ENCODE measurements at regions not wholly inside any gene's neighbourhood (a gene's known extent, or its start where the extent isn't known, plus 50 kb on each side); places are given as distances from the start of the nearest gene placed in this dataset.

DNA sequence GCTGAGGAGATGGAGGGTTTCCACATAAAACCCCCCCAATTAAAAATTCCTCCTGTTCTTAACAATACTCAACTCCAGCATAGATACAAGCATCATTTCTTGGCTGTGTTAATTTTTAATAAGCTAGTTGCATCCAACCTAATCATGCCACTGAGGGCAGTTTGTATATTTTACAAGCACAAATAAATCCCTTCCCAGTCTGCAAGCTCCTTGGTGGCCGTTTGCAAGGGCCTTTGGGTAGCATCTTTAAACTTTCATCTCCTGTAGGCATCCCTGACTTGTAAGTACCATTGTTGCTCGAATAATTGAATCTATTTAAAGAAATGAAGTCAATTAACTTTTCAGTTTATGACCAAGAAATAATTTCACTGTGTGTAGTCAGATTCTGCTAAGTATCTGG, 103.5 kb upstream of the AJAP1 start:
- no peak for DNase-seq

DNA sequence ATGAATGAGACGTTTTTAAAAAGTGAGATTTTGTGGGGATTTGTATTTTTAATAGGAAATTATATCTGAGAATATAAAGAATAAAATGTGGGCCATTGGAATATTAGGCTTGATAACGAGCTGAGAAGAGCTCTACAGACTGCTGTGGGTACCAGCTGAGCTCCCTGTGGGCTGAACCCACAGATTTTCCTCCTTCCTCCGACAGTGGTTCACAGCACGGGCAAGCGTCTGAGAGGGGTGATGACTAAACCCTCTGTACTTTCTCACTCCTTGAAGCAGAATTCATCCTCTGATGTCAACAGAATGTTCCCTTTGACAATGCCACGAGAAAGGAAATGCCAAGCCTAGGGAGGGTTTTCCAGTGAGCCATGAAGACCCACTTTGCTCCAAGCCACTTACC, 102.7 kb upstream of the AJAP1 start:
- no peak for DNase-seq

DNA sequence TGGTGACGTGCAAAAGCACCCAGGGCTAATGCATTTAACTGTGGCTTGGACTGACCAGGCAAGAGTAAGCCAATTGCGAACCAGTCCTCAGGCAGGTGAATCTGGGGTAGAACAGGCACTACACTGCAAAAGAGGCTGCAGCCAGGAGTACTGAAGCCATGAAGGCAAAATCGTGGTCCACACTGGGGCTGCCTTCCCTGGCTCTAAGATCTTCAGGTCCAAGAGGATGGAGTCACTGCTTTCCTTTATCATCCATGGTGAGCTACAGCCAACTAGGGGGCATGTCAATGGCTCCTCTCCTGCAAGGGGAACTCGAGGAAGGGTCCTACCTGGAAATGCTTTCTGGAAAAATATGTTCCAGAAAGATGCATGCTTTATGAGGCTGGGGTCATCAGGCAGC, 100.6 kb upstream of the AJAP1 start:
- DNase-seq = no peak

DNA sequence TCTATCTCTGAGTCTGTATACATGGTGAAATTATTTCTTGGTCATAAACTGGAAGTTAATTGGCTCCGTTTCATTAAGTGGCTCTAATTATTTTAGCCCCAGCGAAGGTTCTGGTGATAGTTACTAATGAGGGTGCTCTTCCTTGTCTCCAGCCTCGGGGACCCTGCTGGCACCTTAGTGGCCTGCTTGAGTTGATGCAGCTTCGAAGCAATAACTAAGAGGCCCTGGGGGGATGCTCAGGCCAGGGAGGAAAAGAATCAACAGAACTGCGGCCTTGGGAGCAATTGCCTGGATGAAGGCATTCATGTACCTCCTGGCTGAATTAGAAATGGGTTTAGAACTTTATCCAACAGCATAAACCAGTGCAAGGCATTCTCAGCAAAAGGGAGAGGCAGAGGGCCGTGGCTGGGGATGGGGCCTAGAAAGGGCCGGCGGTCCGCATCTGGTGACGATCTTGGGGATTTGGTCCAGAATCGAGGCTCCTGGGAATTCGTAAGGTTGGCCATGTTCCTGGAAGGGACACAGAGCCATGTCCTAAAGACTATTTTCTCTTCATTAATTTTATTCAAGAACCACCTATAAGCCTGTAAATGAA, 100.0 kb upstream of the AJAP1 start:
- DNase-seq = no peak

DNA sequence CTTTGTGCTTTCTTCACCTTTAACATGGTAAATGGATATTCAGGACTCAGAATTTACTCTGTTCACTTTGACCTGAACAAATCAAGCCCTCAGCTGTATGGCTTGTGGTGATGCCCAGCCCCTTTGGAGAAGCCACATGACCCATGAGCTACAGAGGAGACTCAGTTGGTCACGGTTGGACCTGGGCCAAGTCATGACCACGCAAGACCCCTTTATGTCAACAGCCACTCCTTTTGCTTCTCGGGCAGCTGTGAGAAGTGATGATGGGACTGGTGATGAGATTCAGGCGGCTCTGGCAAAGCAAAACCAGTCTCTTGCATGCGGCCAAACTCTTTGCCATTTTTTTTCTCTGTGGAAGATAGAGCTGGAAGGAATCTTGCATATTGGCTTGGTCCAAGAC, 96.5 kb upstream of the AJAP1 start:
- DNase-seq = no peak

DNA sequence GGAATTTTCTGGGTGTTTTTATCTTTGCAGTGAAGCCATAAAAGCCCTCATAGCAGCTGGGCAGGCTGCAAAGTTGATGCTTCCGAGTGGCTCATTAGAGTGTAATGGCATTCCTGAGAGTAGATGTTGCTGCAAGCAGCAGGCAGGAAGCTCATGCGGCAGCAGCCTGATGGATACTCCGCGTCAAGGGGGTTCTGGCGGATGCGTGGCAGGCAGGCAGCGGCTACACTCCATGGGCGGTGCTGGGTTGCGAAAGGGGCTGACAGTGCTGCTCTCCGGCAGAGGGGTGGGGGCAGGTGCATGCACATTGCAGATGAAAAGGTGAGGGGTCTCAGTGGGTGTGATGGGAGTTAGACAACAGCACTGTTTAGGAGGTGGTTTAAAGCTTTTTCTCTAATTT, 93.2 kb upstream of the AJAP1 start:
- no peak for DNase-seq

DNA sequence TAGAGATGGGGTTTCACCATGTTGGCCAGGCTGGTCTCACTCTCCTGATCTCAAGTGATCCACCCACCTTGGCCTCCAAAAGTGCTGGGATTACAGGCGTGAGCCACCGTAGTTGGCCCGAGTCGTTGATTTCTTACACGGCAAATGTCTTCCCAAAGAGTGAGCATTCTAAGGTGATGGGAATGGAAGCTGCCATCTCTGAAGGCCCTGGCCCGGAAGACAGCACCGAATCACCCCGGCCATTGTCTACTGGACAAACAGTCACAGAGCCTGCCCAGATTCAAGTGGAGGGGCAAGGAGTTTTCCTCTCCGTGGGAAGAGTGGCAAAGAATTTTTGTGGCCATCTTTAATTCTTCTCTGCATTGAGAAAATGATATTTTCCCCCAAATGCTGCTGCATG, 92.1 kb upstream of the AJAP1 start:
- no peak for DNase-seq

DNA sequence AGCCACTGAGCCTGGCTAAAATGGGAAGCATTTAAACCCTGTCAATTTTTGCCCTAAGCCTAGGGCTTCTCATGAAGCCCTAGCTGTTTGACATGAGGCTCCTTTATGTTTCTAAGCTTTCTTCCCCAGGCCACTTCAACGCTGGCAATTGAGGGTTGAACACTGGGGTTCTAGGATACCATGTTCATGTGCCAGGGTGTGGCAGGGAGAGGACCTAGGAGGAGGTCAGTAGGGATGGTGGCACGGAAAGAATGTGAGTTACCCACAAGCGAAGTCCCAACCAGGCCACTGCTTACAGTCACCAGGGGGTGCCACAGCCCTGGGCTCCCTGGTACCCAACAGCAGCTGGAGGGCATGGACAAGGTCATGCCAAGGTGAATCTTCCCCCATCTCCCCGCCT, 90.8 kb upstream of the AJAP1 start:
- DNase-seq = no peak

DNA sequence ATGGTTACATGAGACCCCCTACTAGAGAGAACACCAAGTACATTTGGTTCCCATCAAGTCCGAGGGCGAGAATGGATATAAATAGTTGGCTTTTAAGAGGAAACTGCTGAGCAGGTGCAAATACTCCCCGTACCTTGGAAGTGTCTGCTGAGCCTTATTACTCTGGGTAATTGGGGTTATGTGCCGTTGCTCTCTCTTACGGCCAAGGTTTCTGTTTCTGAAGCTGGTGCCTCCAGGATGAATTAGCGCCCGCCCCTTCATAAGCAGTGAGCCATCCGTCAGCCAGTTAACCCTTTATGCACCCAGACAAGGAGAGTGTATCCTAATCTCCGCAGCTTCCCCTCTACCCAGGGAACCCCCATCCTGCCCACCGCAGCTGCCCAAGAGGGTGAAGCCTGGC, 90.4 kb upstream of the AJAP1 start:
- DNase-seq = no peak

DNA sequence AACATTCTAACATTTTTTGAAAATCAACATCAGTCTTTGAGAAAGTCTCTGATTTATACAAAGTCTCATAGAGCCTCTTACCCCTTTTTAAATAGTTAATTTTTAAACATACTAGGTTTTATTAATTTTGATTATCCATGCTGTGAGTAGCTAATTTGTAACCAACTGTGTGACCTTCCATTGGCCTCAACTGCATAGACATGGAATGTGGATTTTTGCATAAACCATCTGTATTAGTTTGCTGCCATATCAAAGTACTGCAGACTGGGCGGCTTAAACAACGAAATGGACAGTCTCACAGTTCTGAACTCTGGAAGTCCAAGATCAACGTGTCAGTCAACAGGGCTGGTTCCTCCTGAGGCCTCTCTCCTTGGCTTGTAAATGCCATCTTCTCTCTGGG, 89.2 kb upstream of the AJAP1 start:
- DNase-seq = no peak

DNA sequence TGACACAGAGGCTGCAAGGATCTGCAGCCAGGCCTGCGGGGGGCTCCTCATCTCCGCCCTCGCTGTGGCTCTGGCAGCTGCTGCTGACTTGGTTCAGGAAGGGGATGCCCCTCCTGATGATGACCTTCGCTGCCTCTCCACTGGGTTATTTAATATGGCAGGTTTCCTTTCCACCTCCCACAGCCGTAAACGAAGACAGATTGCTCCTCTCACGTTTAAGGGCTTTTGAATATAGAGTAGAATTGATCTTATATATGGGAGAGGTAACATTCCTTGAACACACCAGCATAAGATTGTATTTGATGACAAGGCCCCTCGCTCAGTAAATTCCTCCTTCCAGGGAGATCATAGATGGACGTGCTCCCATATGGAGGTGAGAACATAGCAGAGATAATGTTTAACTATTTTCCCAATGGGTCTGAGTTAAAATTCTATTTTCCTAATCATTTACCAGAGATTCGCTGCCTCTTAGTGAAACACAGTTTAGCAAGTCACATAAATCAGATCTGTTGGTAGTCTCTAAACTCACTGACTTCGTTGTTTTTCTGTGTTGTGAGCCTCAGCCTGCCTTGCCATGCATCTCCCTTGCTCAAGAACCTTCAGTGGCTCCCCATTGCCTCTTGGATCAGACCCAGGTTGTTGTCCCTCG, 88.5 kb upstream of the AJAP1 start:
- DNase-seq = no peak

DNA sequence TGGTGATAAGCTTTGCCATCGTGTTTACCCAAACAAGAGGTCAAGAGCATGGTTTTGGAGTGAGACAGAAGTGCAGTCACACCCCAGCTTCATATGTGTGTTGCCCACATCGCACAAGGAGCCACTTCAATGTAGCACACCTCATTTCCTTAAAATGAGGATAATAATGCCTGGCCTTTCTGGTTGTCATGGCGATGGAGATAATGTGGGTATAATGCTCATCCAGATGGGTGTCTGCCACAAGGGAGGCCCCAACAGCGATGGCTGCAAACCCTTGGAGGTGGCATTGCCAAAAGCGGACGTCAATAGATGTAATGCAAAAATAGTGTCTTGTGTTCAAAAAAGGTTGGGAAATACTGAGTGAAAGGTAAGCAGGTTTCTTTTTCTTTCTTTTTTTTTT, 83.1 kb upstream of the AJAP1 start:
- no peak for DNase-seq

DNA sequence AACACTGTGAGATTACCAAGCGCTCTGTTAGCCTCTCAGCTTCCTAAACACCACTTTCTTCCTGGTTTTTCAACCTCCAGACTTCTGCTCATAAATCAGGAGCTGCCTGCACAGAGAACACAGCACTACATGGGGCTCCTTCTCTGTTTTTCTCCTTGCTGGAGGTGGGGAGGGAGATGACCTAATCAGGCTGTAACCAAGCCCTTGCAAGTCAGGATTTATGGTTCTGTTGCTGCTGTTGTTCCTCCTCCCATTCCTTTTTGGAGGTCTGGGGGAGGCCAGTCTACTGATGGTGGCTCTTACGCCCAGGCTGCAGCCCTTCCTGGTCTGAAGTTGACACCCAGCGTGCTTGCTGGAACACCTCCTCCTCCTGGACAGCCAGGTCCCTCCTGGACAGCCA, 80.9 kb upstream of the AJAP1 start:
- DNase-seq = no peak

DNA sequence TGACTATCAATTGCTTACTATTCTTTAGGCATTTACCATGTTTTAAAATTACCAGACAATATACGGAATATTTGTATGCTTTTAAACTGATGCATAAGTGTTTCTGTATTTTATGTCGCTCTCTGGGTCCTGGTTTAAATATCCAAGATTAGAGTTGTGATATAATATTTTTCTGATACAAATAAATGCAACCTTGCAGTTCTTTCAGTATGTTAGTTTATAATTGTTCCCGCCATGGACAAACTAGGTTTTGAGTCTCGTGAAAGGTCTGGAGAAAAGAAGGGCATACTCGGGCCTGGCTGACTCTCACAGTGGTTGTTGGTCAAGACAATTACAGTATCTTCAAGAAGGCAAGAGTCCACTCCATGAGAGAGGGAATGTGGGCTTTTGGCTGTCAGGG, 72.6 kb upstream of the AJAP1 start:
- DNase-seq = no peak

DNA sequence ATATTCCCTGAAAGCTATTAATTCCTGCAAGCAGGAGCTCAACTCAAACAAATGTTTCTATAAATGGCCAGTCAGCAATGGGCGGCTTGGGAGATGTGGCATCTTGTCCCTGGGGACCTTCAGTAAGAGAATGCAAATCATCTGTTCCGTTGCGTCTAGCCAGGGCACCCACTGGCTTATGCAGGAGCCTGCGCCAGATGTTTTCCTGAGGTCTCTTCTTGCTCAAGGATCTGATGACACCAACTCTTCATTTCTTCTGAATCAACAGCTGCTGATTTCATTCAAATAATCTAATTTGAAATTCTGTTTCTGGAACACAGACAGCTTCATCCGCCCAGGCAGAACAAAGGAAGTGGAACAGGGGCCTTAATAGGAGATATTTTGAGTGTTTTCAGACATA, 70.0 kb upstream of the AJAP1 start:
- no peak for DNase-seq

DNA sequence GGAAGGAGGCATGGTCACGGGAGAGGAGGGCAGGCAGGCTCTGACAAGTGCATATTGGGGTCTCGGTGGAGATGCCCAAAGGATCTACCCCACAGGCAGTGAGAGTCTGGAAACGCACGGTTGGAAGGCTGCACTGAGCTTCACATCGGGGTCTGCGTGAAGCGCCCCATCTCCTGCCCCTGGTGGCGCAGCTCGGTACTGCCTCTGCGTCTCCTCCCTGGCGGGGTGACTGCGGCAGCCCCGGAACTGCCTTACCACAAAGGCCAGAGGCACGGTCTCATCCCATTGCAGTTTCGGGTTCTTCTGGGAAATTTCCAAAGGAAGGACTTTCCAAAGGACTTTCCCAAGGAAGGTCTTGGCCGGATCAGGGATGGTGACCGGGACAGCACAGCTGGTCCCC, 69.2 kb upstream of the AJAP1 start:
- peak; percentile 19 to 70 (median 37) for DNase-seq

DNA sequence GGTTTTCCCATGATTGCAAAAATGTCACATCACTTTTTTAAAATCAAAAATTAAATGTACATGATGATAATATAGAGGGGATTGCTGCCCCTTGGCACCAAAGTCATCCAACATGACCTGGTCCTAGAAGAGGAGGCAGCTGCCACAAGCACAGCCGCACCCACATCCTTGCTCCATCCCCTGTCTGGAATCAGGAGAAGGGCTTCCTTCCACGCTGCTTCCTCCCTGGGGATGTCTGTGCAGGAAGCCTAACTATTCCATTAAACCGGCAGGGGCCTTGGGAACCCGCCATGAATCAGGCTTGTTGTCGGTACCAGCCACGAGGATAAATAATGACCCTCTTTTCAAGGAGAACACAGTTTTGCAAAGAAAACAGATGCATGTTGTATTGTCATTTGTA, 68.7 kb upstream of the AJAP1 start:
- DNase-seq = no peak

DNA sequence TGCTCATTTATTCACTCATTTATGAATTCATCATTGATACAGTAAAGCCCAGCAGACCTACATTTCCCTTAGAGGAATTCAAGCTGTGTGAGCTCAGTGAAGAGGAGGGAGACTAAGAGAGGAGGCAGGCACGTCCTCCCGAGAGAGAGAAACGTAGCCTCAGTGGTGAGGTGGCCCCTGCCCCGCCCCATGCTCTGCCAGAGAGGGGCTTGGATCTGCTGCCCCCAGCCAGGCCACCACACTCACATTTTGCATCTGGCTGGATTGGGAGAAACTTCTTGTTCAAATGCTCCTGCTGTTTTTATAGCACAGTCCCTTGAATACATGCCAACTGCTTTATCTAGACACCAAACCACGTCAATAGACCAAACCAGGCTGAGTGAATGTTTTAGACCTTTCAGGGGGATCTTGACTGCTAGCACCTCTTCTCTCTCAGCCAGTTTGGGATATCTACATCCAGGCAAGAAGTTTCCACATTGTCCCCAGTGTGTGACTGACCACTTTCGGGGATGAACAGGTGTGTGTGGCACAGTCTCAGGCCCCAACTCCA, 67.7 kb upstream of the AJAP1 start:
- no peak for DNase-seq

DNA sequence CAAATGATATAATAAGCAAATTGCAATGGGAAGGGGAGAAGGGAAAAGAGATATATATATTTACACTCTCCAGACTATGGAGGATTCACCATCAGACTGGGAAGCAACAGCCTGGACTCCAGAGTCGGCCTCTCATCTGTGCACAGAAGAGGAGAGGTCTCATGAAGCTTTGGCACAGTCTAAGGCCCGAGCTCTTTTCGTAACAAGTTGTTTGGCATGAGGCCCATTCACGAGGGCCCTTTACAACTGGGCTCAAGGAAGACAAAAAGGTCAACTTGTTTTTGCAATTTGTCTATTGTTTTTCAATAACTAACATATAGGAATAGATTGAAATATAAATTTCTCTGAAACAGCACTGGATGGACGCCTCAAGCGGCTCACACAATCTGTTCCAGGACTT, 66.7 kb upstream of the AJAP1 start:
- no peak for DNase-seq

DNA sequence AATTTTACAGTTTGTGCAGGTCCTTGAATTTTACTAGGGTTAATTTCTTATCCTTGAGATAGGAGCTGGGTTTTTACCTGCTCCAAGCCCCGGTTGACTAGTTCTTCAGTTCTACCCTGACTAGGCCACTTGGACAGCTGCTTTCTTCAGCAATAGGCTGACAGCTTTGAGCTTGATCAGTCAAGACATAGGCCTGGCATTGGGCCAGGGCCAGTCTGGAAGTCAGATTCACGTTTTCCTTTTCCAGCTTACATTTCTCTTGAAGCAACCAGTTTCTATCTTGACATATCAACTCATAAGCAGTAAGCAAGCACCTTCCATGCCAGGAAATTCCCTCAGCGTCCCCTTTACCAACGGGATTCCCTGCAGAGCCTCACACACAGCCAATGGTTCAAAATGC, 63.7 kb upstream of the AJAP1 start:
- no peak for DNase-seq

DNA sequence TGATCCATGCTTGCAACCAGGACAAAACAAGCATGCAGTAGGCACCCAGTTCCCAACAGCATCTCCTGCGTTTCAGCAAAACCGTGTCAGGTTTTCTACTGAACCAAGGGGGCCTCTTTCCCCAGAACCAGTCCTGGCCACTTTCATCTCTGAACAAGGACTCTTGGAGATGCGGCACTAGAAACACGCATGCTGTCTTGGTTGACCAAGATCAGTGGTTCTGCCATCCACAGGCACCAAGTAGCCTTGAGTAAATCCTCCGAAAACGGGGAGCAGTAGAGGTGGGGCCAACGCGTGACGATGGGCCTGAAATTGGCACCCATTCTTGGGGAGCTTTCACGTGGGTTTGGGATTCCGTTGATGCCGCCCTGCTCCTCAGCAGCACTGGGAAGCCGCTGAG, 62.5 kb upstream of the AJAP1 start:
- no peak for DNase-seq

DNA sequence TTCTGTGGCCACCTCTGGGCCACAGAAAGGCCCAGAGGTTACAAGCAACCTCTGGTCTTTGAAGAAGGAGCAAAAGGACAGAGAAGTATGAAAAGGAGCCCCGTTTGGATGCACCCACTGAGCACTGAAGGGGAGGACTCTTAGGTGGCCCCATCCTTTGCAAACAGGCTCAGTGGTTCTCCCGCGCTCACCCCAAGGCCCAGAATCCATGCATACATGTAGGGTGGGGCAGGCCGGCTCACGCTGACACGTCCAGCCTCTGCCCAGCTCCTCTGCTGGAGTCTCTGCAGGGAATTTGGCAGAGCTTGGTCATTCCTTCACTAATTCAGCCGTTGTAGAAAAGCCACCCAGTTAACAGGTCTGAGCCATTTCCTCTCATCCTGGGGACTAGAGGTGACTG, 61.3 kb upstream of the AJAP1 start:
- DNase-seq = no peak

DNA sequence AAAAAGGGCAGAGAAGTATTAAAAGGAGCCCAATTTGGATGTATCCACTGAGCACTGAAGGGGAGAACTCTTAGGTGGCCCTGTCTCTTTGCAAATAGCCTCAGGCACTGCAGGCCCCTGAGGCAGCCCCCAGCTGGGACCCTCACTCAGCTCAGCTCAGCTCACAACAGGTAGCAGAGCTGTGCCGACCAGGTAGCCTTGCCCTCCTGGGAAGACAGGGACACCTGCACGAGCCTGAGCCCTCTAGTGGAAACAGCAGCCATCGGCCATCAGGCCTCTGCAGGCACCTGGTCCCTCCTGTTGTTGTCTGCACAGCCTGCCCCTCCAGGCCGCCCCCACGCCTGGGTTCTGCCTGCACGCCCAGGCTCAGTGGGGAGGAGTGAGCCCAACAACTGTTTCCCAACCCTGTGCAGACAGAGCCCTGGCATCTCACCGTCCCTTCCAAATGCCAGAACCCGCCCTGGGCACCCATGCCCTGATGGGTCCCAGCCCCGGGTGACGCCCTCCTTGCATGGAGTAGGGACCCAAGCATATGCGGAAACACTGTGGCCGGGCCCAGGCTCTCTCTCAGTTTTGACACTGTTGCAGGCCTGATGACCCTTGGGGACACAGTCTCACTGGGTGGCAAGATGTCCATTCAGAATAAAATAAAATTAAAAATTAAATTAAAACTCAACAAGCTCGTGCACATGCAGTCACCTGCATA, 60.0 kb upstream of the AJAP1 start:
- no peak for DNase-seq

Measured in suppressor macrophage (primary cell).